ENCODE measurements at regions not wholly inside any gene's neighbourhood (a gene's known extent, or its start where the extent isn't known, plus 50 kb on each side); places are given as distances from the start of the nearest gene placed in this dataset.
"Not testable (repeated sequence)": the region's sequence is repeated elsewhere in the genome, so short reads cannot be mapped to it uniquely, and the experiment has no call there.

DNA sequence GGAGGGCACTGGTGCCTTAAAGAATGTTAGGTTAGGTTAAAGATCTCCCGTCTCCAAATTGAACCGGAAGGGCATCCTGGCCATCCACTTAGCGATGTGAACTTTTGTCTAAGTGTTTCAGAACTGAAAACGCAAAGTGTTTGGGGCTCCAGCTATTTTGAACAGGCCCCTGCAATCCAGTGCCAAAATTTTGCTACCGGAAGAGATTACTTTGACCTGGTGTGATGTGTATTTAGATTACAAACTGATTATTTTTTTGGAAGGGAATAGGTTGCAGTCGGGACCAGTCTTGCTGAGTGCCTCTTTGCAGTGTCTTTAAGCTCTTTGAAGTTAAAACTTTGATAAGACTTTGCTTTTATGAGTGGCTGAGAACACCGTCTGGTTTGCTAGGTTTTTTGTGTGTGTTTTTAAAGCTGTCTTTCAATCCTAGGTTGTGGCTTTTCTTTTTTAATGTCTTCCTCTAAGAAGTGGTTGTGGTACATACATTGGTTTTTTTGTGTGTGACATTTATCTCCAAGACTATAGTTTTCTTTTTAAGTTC is 179.6 kb downstream of the OR4M2 start:
- no peak overlapping the region for H3K4me3 ChIP-seq (ENCODE audit: low read length)

DNA sequence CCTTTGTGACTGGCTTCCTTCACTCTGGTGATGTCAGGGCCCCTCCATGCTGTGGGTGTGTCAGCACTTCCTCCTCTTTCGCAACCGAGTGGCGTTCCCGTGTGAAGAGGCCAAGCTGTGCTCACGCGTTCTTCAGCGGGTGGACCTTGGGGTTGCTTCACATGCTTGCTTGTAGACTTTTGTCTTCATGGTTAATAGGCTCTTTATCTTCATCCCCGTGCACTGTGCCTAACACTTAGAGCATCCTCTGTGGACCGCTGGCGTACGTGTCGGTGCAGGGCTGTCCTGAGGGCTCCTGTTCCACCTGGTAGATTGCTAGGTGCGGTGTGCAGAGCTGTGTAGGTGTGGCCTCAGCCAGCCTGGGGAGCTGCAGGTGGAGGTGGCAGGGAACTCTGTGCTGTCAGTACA is 182.3 kb downstream of the OR4M2 start:
- Histone ChIP-seq H3K27me3 (ENCODE audit: control insufficient read depth, insufficient read depth, low read length) (no peaks in the 10 kb centered on the region), H3K9me3 (ENCODE audit: control insufficient read depth, insufficient read depth, low read length) (no peaks in the 10 kb centered on the region), H3K4me1 (ENCODE audit: control insufficient read depth, insufficient read depth, low read length) (peaks cover 63% of the 10 kb centered on the region), H3K4me3 (ENCODE audit: low read length) (peak overlapping the region; percentile 4), H3K36me3 (ENCODE audit: control insufficient read depth, insufficient read depth, low read length) (no peaks in the 10 kb centered on the region), H3K27ac (ENCODE audit: low read length) (peak overlapping the region; percentile 84)
- DNase-seq: peak; percentile 69 to 89
- no peak for TF ChIP-seq CTCF (IDR thresholded peaks at IDR 0.05)
- Mint-ChIP-seq H3K36me3 (no peaks in the 10 kb centered on the region), H3K27me3 (ENCODE audit: low read depth in 2 of 2) (no peaks in the 10 kb centered on the region), H3K4me3 (no peak overlapping the region), H3K9me3 (no peaks in the 10 kb centered on the region), H3K4me1 (peaks cover 23 to 30% of the 10 kb centered on the region in 2 donors), H3K27ac (no peak overlapping the region)
- WGBS (ENCODE audit: insufficient coverage): 60% methylated on average over 13 of the region's 13 CpGs
- intact Hi-C loops (cut with micrococcal nuclease): loop anchor here (1.0 kb wide), 2 partner anchors 8 to 1909 kb away; no protein-coding TSS in a partner anchor
- peak; percentile 66 to 75 (median 73) for ATAC-seq

More for the DNA sequence above, 179.6 kb downstream of the OR4M2 start:
- Histone ChIP-seq H3K4me1 (ENCODE audit: control insufficient read depth, insufficient read depth, low read length) (peaks cover 66% of the 10 kb centered on the region), H3K27me3 (ENCODE audit: control insufficient read depth, insufficient read depth, low read length) (peaks cover 4% of the 10 kb centered on the region), H3K27ac (ENCODE audit: low read length) (peak overlapping the region; percentile 28), H3K9me3 (ENCODE audit: control insufficient read depth, insufficient read depth, low read length) (no peaks in the 10 kb centered on the region), H3K36me3 (ENCODE audit: control insufficient read depth, insufficient read depth, low read length) (no peaks in the 10 kb centered on the region)
- no peaks in the 10 kb centered on the region for H3K27me3 Mint-ChIP-seq (ENCODE audit: low read depth in 2 of 2)
- TF ChIP-seq CTCF (IDR thresholded peaks at IDR 0.05): no peak
- H3K4me3 Mint-ChIP-seq: peak overlapping the region; percentile 43
- intact Hi-C loops (cut with micrococcal nuclease): no loop called here
- no peaks in the 10 kb centered on the region for H3K9me3 Mint-ChIP-seq
- peaks cover 28 to 54% of the 10 kb centered on the region in 2 donors for H3K4me1 Mint-ChIP-seq
- DNase-seq (peak in 1 of 2 donors; percentile 47), ATAC-seq (no peak)
- H3K36me3 Mint-ChIP-seq: no peaks in the 10 kb centered on the region
- peak overlapping the region in 1 of 2 donors; percentile 67 for H3K27ac Mint-ChIP-seq
- WGBS (ENCODE audit: insufficient coverage): 61% methylated on average over 7 of the region's 7 CpGs

DNA sequence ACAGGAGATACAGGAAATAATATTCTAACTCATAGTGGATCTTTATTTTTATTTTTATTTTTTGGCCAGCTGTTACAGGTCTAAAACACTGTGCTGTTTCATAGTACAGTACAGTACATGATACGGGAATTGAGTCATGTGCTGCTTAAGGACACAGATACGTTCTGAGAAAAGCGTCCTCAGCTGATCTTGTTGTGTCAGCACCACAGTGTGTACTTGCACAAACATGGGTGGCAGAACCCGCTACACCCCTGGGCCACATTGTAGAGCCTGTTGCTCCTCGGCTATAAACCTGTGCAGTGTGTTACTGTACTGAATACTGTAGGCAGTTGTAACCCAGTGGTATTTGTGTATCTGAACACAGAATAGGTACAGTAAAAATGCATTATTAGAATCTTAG is 183.4 kb downstream of the OR4M2 start:
- peak overlapping the region; percentile 84 for H3K27ac ChIP-seq (ENCODE audit: low read length)
- peak; percentile 32 to 39 for DNase-seq
- H3K27me3 Mint-ChIP-seq (ENCODE audit: low read depth in 2 of 2): no peaks in the 10 kb centered on the region

DNA sequence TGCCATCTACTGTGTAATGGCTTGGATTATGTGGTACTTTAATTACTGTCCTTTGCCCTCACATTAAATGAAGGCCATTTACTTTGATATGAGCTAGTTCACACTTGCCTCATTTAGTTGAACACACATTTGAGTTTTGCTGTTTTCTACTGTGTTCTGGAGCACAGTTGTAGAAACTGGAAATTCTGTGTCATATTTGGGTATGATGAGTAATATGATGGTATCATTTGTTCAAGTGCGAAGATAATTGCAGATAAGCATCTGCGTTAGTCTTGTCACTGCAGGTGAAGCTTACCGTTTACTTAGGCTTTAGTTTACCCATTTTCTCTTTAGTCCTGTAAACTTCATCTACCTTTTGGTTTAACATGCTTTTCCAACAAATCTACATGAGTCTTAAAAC is 183.9 kb downstream of the OR4M2 start:
- 65% methylated on average over 3 of the region's 3 CpGs for WGBS (ENCODE audit: insufficient coverage)
- peak in 1 of 2 donors; percentile 57 for DNase-seq

More for the DNA sequence above, 183.4 kb downstream of the OR4M2 start:
- no peak overlapping the region for H3K4me3 Mint-ChIP-seq
- H3K27ac Mint-ChIP-seq: no peak overlapping the region
- intact Hi-C loops (cut with micrococcal nuclease): loop anchor here (1.0 kb wide), 1 partner anchor 9 kb away; no protein-coding TSS in a partner anchor
- Histone ChIP-seq H3K36me3 (ENCODE audit: control insufficient read depth, insufficient read depth, low read length) (no peaks in the 10 kb centered on the region), H3K9me3 (ENCODE audit: control insufficient read depth, insufficient read depth, low read length) (no peaks in the 10 kb centered on the region), H3K27me3 (ENCODE audit: control insufficient read depth, insufficient read depth, low read length) (no peaks in the 10 kb centered on the region), H3K4me3 (ENCODE audit: low read length) (no peak overlapping the region), H3K4me1 (ENCODE audit: control insufficient read depth, insufficient read depth, low read length) (peaks cover 67% of the 10 kb centered on the region)
- no peaks in the 10 kb centered on the region for H3K9me3 Mint-ChIP-seq
- peak in 1 of 3 donors; percentile 1 for ATAC-seq
- no peaks in the 10 kb centered on the region for H3K36me3 Mint-ChIP-seq
- 79% methylated on average over 5 of the region's 5 CpGs for WGBS (ENCODE audit: insufficient coverage)
- peaks cover 23 to 27% of the 10 kb centered on the region in 2 donors for H3K4me1 Mint-ChIP-seq
- TF ChIP-seq CTCF (IDR thresholded peaks at IDR 0.05): no peak

More for the DNA sequence above, 183.9 kb downstream of the OR4M2 start:
- intact Hi-C loops (cut with micrococcal nuclease); H3K9me3 Mint-ChIP-seq; H3K36me3 Mint-ChIP-seq; H3K27ac Mint-ChIP-seq; H3K4me3 ChIP-seq (ENCODE audit: low read length); H3K27me3 Mint-ChIP-seq (ENCODE audit: low read depth in 2 of 2); H3K27me3 ChIP-seq (ENCODE audit: control insufficient read depth, insufficient read depth, low read length); H3K4me3 Mint-ChIP-seq; H3K9me3 ChIP-seq (ENCODE audit: control insufficient read depth, insufficient read depth, low read length); H3K36me3 ChIP-seq (ENCODE audit: control insufficient read depth, insufficient read depth, low read length): not testable (repeated sequence)
- peak in 1 of 3 donors; percentile 21 for ATAC-seq
- H3K4me1 ChIP-seq (ENCODE audit: control insufficient read depth, insufficient read depth, low read length): peaks cover 64% of the 10 kb centered on the region
- H3K27ac ChIP-seq (ENCODE audit: low read length): peak overlapping the region; percentile 84
- H3K4me1 Mint-ChIP-seq: peaks cover 22 to 23% of the 10 kb centered on the region in 2 donors

All from natural killer cell (primary cell).